A673 (cell line): ENCODE measurements at regions not wholly inside any gene's neighbourhood (a gene's known extent, or its start where the extent isn't known, plus 50 kb on each side); places are given as distances from the start of the nearest gene placed in this dataset.

Experiments
- BruUV-seq: library from RNA; stranded (reverse); fragments of 400-500 nt; replicated peaks from 2 replicates; lab custom pipeline; 2021; lab: Mats Ljungman, UMichigan
- CTCF ChIA-PET: fragments of 300-600 bp; sonication (Branson Sonifier 250); formaldehyde crosslinking; loops from one replicate; lab custom pipeline; 2022; ENCODE audit warnings: antibody characterized with exemption; lab: Charles Lee
- POLR2A ChIA-PET: fragments of 300-600 bp; sonication (Branson Sonifier 250); formaldehyde crosslinking; loops from one replicate; lab custom pipeline; 2022; ENCODE audit warnings: antibody characterized with exemption; ENCODE audit not compliant: low non-redundant PET; lab: Charles Lee
- DNase-seq: peaks from one replicate; pipeline ENCODE4 v3.0.0-alpha.2; 2015; ENCODE audit warnings: low spot score
- H3K27ac ChIP-seq: fragments of 200-600 bp; sonication (generic); 2 replicates; pipeline ENCODE4 v1.5.1; 2016; ENCODE audit warnings: mixed run types, low read depth, mild to moderate bottlenecking, mixed read lengths, antibody characterized with exemption, low read length; ENCODE audit not compliant: poor library complexity, severe bottlenecking
- H3K27me3 ChIP-seq: fragments of 200-600 bp; sonication (generic); replicated peaks from 2 replicates; pipeline ENCODE4 v1.6.1; 2017; ENCODE audit warnings: mixed run types, low read depth, mild to moderate bottlenecking, mixed read lengths, antibody characterized with exemption, low read length; ENCODE audit not compliant: insufficient read depth, poor library complexity
- H3K36me3 ChIP-seq: fragments of 200-600 bp; sonication (generic); 2 replicates; pipeline ENCODE4 v1.6.1; 2016; ENCODE audit warnings: mixed run types, mild to moderate bottlenecking, mixed read lengths, antibody characterized with exemption, low read length; ENCODE audit not compliant: insufficient read depth, poor library complexity, severe bottlenecking
- H3K4me1 ChIP-seq: fragments of 200-600 bp; sonication (generic); 2 replicates; pipeline ENCODE4 v1.6.1; 2017; ENCODE audit warnings: mixed run types, mild to moderate bottlenecking, mixed read lengths, antibody characterized with exemption, low read length; ENCODE audit not compliant: insufficient read depth, poor library complexity, severe bottlenecking
- H3K4me3 ChIP-seq: fragments of 200-600 bp; sonication (generic); 2 replicates; pipeline ENCODE4 v1.5.1; 2016; ENCODE audit warnings: low read depth, mixed run types, mild to moderate bottlenecking, mixed read lengths, low read length; ENCODE audit not compliant: poor library complexity, severe bottlenecking
- H3K9me3 ChIP-seq: fragments of 200-600 bp; sonication (generic); 2 replicates; pipeline ENCODE4 v1.6.1; 2016; ENCODE audit warnings: mixed run types, low read depth, mild to moderate bottlenecking, mixed read lengths, antibody characterized with exemption, low read length; ENCODE audit not compliant: poor library complexity, severe bottlenecking
- CTCF ChIP-seq: fragments of 300-800, 200-600 bp; sonication (generic); conservative IDR thresholded peaks from 2 replicates; pipeline ENCODE4 v1.5.1; 2017; ENCODE audit warnings: low read depth, mild to moderate bottlenecking, antibody characterized with exemption, low read length, moderate library complexity, mixed read lengths
- EZH2 ChIP-seq: fragments of 200-600 bp; sonication (generic); IDR thresholded peaks from 2 replicates; pipeline ENCODE4 v1.6.1; 2017; ENCODE audit warnings: borderline replicate concordance, low read depth, mild to moderate bottlenecking, mixed read lengths, antibody characterized with exemption, low read length; ENCODE audit not compliant: poor library complexity, severe bottlenecking
- intact Hi-C: fragments of 100-400 bp; cut with micrococcal nuclease; formaldehyde crosslinking; loops from one replicate; pipeline ENCODE4 v1.10.0; 2022; ENCODE audit not compliant: unreplicated experiment

GRCh38 chr11:38423042-38423441 is 1825.0 kb upstream of the RAG2 start:
- H3K4me1 ChIP-seq = no peaks in the 10 kb centered on the region
- no peak for DNase-seq
- no peak overlapping the region for H3K27ac ChIP-seq
- H3K27me3 ChIP-seq = no peaks in the 10 kb centered on the region
- intact Hi-C loops = no loop called here
- ChIA-PET POLR2A (no interaction called here), CTCF (no interaction called here)
- H3K9me3 ChIP-seq = no peaks in the 10 kb centered on the region
- H3K4me3 ChIP-seq = no peak overlapping the region
- no TSS peak for BruUV-seq
- TF ChIP-seq CTCF (no peak), EZH2 (no peak)
- H3K36me3 ChIP-seq = no peaks in the 10 kb centered on the region

- POLR2A ChIA-PET = no interaction called here
- H3K27ac ChIP-seq = peak overlapping the region; percentile 5
- no peaks in the 10 kb centered on the region for H3K36me3 ChIP-seq
- no peaks in the 10 kb centered on the region for H3K9me3 ChIP-seq
- DNase-seq = peak; percentile 37
- H3K27me3 ChIP-seq = no peaks in the 10 kb centered on the region
- peaks cover 10% of the 10 kb centered on the region for H3K4me1 ChIP-seq
- CTCF ChIA-PET = interaction anchor here (0.6 kb wide), 1 partner anchor 234 kb away, joined by 8 read pairs; no protein-coding TSS in a partner anchor
- no TSS peak for BruUV-seq
- TF ChIP-seq EZH2 = no peak
- no peak for TF ChIP-seq CTCF
- intact Hi-C loops = no loop called here
- H3K4me3 ChIP-seq = no peak overlapping the region
Measured at GRCh38 chr11:38416141-38416540, 1818.1 kb upstream of the RAG2 start.

GRCh38 chr11:38411149-38411548 is 1813.1 kb upstream of the RAG2 start:
- Histone ChIP-seq H3K27ac (no peak overlapping the region), H3K36me3 (no peaks in the 10 kb centered on the region), H3K9me3 (peaks cover under 1% of the 10 kb centered on the region), H3K4me1 (peaks cover 10% of the 10 kb centered on the region), H3K4me3 (no peak overlapping the region), H3K27me3 (no peaks in the 10 kb centered on the region)
- ChIA-PET CTCF (no interaction called here), POLR2A (no interaction called here)
- intact Hi-C loops = no loop called here
- no TSS peak for BruUV-seq
- TF ChIP-seq EZH2 (no peak), CTCF (peak; percentile 52)
- DNase-seq = no peak
